ENCODE measurements at regions not wholly inside any gene's neighbourhood (a gene's known extent, or its start where the extent isn't known, plus 50 kb on each side); places are given as distances from the start of the nearest gene placed in this dataset.

- Histone ChIP-seq H3K4me1 (ENCODE audit: control insufficient read depth in 4 of 4, insufficient read depth in 4 of 4, low read length in 3 of 4) (peaks cover 0 to 4% (median under 1%) of the 10 kb centered on the region in 4 donors), H3K9me3 (ENCODE audit: control insufficient read depth in 4 of 4, low read length in 3 of 4) (no peaks in the 10 kb centered on the region), H3K36me3 (ENCODE audit: control insufficient read depth in 4 of 4, insufficient read depth in 3 of 4, low read depth in 1 of 4, low read length in 3 of 4) (no peaks in the 10 kb centered on the region), H3K27me3 (ENCODE audit: control insufficient read depth in 4 of 4, insufficient read depth in 4 of 4, low read length in 3 of 4) (no peaks in the 10 kb centered on the region), H3K27ac (ENCODE audit: low read depth in 1 of 2, low read length in 2 of 2) (no peak overlapping the region), H3K4me3 (ENCODE audit: low read depth in 1 of 3, low read length in 3 of 3) (no peak overlapping the region), H3K9ac (ENCODE audit: low read depth in 1 of 2, low read length in 2 of 2) (no peak overlapping the region)
- WGBS = 83% methylated on average over 2 of the region's 2 CpGs
- no peak for DNase-seq (ENCODE audit: low spot score)
- TF ChIP-seq HNF4A (conservative IDR thresholded peaks at IDR 0.05) = no peak
- TF ChIP-seq FOXA2 (IDR thresholded peaks at IDR 0.05) = no peak
- no peak for TF ChIP-seq GABPA (IDR thresholded peaks at IDR 0.05 in 1 of 2, conservative IDR thresholded peaks at IDR 0.05 in 1 of 2)
- no peak for TF ChIP-seq CTCF (IDR thresholded peaks at IDR 0.05; ENCODE audit: low read depth, low read length, missing input control)
- TF ChIP-seq ATF3 (IDR thresholded peaks at IDR 0.05) = no peak
- TF ChIP-seq ZBTB33 (IDR thresholded peaks at IDR 0.05) = no peak
- TF ChIP-seq TAF1 (conservative IDR thresholded peaks at IDR 0.05) = no peak
- TF ChIP-seq RXRA (IDR thresholded peaks at IDR 0.05) = no peak
- TF ChIP-seq JUND (IDR thresholded peaks at IDR 0.05) = no peak
- TF ChIP-seq YY1 (IDR thresholded peaks at IDR 0.05) = no peak
Measured at GRCh38 chr4:14880805-14881204, 121.5 kb upstream of the CPEB2 start.

GRCh38 chr4:14883166-14883565 is 119.1 kb upstream of the CPEB2 start:
- no peak overlapping the region for H3K4me3 ChIP-seq (ENCODE audit: low read depth in 1 of 3, low read length in 3 of 3)
- no peaks in the 10 kb centered on the region for H3K36me3 ChIP-seq (ENCODE audit: control insufficient read depth in 4 of 4, insufficient read depth in 3 of 4, low read depth in 1 of 4, low read length in 3 of 4)
- H3K27ac ChIP-seq (ENCODE audit: low read depth in 1 of 2, low read length in 2 of 2) = no peak overlapping the region
- H3K9me3 ChIP-seq (ENCODE audit: control insufficient read depth in 4 of 4, low read length in 3 of 4) = no peaks in the 10 kb centered on the region
- TF ChIP-seq JUND (IDR thresholded peaks at IDR 0.05) = no peak
- H3K9ac ChIP-seq (ENCODE audit: low read depth in 1 of 2, low read length in 2 of 2) = no peak overlapping the region
- H3K27me3 ChIP-seq (ENCODE audit: control insufficient read depth in 4 of 4, insufficient read depth in 4 of 4, low read length in 3 of 4) = no peaks in the 10 kb centered on the region
- 95% methylated on average over 3 of the region's 3 CpGs for WGBS
- no peak for DNase-seq (ENCODE audit: low spot score)
- peaks cover 0 to 2% (median 0%) of the 10 kb centered on the region in 4 donors for H3K4me1 ChIP-seq (ENCODE audit: control insufficient read depth in 4 of 4, insufficient read depth in 4 of 4, low read length in 3 of 4)

- Histone ChIP-seq H3K4me1 (ENCODE audit: control insufficient read depth in 4 of 4, insufficient read depth in 4 of 4, low read length in 3 of 4) (peaks cover 0 to 2% (median 0%) of the 10 kb centered on the region in 4 donors), H3K27ac (ENCODE audit: low read depth in 1 of 2, low read length in 2 of 2) (no peak overlapping the region), H3K9ac (ENCODE audit: low read depth in 1 of 2, low read length in 2 of 2) (no peak overlapping the region), H3K27me3 (ENCODE audit: control insufficient read depth in 4 of 4, insufficient read depth in 4 of 4, low read length in 3 of 4) (no peaks in the 10 kb centered on the region), H3K9me3 (ENCODE audit: control insufficient read depth in 4 of 4, low read length in 3 of 4) (no peaks in the 10 kb centered on the region), H3K36me3 (ENCODE audit: control insufficient read depth in 4 of 4, insufficient read depth in 3 of 4, low read depth in 1 of 4, low read length in 3 of 4) (no peaks in the 10 kb centered on the region), H3K4me3 (ENCODE audit: low read depth in 1 of 3, low read length in 3 of 3) (no peak overlapping the region)
- 94% methylated on average over 1 of the region's 1 CpG for WGBS
- no peak for DNase-seq (ENCODE audit: low spot score)
- no peak for TF ChIP-seq FOXA1 (IDR thresholded peaks at IDR 0.05)
- no peak for TF ChIP-seq HNF4A (conservative IDR thresholded peaks at IDR 0.05)
- TF ChIP-seq JUND (IDR thresholded peaks at IDR 0.05) = no peak
- no peak for TF ChIP-seq YY1 (IDR thresholded peaks at IDR 0.05)
- TF ChIP-seq SP1 (IDR thresholded peaks at IDR 0.05) = no peak
- no peak for TF ChIP-seq CTCF (IDR thresholded peaks at IDR 0.05; ENCODE audit: low read depth, low read length, missing input control)
- TF ChIP-seq TAF1 (conservative IDR thresholded peaks at IDR 0.05) = no peak
Measured at GRCh38 chr4:14883661-14884060, 118.6 kb upstream of the CPEB2 start.

All from liver (tissue), 8 donors.